ENCODE measurements at regions not wholly inside any gene's neighbourhood (a gene's known extent, or its start where the extent isn't known, plus 50 kb on each side); places are given as distances from the start of the nearest gene placed in this dataset.

DNA sequence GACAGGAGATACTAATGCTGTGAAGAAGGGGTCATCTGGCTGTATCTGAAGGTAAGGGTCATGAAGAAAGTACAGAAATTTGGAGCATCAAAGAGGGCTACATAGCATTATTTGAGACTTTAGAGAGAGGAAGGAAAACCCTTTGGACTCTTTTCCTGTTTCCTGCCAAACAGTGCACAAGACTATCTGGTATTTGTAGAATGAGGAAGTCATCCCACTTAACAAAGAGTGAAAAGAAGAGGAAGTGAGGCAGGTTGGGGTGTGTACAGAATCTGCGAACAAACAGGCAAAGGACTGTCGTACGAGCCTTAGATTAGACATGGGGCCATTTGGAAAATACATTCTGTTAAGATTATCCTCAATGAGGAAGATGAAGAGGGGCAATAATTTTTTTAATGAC lies 546.8 kb upstream of the EPHA6 start:
- TF ChIP-seq, protein P1, sequence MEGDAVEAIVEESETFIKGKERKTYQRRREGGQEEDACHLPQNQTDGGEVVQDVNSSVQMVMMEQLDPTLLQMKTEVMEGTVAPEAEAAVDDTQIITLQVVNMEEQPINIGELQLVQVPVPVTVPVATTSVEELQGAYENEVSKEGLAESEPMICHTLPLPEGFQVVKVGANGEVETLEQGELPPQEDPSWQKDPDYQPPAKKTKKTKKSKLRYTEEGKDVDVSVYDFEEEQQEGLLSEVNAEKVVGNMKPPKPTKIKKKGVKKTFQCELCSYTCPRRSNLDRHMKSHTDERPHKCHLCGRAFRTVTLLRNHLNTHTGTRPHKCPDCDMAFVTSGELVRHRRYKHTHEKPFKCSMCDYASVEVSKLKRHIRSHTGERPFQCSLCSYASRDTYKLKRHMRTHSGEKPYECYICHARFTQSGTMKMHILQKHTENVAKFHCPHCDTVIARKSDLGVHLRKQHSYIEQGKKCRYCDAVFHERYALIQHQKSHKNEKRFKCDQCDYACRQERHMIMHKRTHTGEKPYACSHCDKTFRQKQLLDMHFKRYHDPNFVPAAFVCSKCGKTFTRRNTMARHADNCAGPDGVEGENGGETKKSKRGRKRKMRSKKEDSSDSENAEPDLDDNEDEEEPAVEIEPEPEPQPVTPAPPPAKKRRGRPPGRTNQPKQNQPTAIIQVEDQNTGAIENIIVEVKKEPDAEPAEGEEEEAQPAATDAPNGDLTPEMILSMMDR (IDR thresholded peaks at IDR 0.05), result no peak
- TF ChIP-seq, protein P2, sequence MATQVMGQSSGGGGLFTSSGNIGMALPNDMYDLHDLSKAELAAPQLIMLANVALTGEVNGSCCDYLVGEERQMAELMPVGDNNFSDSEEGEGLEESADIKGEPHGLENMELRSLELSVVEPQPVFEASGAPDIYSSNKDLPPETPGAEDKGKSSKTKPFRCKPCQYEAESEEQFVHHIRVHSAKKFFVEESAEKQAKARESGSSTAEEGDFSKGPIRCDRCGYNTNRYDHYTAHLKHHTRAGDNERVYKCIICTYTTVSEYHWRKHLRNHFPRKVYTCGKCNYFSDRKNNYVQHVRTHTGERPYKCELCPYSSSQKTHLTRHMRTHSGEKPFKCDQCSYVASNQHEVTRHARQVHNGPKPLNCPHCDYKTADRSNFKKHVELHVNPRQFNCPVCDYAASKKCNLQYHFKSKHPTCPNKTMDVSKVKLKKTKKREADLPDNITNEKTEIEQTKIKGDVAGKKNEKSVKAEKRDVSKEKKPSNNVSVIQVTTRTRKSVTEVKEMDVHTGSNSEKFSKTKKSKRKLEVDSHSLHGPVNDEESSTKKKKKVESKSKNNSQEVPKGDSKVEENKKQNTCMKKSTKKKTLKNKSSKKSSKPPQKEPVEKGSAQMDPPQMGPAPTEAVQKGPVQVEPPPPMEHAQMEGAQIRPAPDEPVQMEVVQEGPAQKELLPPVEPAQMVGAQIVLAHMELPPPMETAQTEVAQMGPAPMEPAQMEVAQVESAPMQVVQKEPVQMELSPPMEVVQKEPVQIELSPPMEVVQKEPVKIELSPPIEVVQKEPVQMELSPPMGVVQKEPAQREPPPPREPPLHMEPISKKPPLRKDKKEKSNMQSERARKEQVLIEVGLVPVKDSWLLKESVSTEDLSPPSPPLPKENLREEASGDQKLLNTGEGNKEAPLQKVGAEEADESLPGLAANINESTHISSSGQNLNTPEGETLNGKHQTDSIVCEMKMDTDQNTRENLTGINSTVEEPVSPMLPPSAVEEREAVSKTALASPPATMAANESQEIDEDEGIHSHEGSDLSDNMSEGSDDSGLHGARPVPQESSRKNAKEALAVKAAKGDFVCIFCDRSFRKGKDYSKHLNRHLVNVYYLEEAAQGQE (IDR thresholded peaks at IDR 0.05; ENCODE audit: insufficient read depth in 1 of 2, low read depth in 2 of 2, low read length in 1 of 2), result no peak
- TF ChIP-seq POLR2AphosphoS5 (IDR thresholded peaks at IDR 0.05; ENCODE audit: low read depth, low read length) (no peak), SIN3A (IDR thresholded peaks at IDR 0.05; ENCODE audit: borderline replicate concordance, insufficient read depth, low read depth, low read length) (no peak)
